ENCODE measurements at regions not wholly inside any gene's neighbourhood (a gene's known extent, or its start where the extent isn't known, plus 50 kb on each side); places are given as distances from the start of the nearest gene placed in this dataset.

- Histone ChIP-seq H3K9ac (replicated peaks; ENCODE audit: extremely low read depth, insufficient read depth, low read length) (no peak overlapping the region), H3K27me3 (ENCODE audit: control insufficient read depth in 2 of 2, insufficient read depth in 2 of 2, low read length in 2 of 2) (peaks cover 75 to 95% of the 10 kb centered on the region in 2 experiments), H4K20me1 (replicated peaks; ENCODE audit: control insufficient read depth, extremely low read depth, insufficient read depth, low read length) (no peaks in the 10 kb centered on the region), H3K9me3 (replicated peaks; ENCODE audit: control insufficient read depth, insufficient read depth, low read length) (no peaks in the 10 kb centered on the region), H3K4me3 (replicated peaks in 1 of 3; ENCODE audit: insufficient read depth in 1 of 3, low read depth in 1 of 3, low read length in 3 of 3) (no peak overlapping the region), H3K4me1 (ENCODE audit: control insufficient read depth, extremely low read depth, insufficient read depth, low read length) (no peaks in the 10 kb centered on the region), H3K79me2 (ENCODE audit: control insufficient read depth, insufficient read depth, low read length) (no peaks in the 10 kb centered on the region), H3K9me1 (replicated peaks; ENCODE audit: control insufficient read depth, extremely low read depth, insufficient read depth, low read length) (no peaks in the 10 kb centered on the region), H3K4me2 (ENCODE audit: insufficient read depth, low read length) (no peak overlapping the region), H3K27ac (ENCODE audit: insufficient read depth, low read depth, low read length) (no peak overlapping the region), H3K36me3 (ENCODE audit: control insufficient read depth in 2 of 2, extremely low read depth in 1 of 2, insufficient read depth in 2 of 2, low read length in 2 of 2) (no peaks in the 10 kb centered on the region), H2AFZ (ENCODE audit: low read depth, low read length) (no peak overlapping the region)
- TF ChIP-seq POLR2A (IDR thresholded peaks at IDR 0.05; ENCODE audit: low read depth, low read length) = no peak
- TF ChIP-seq, protein P1, sequence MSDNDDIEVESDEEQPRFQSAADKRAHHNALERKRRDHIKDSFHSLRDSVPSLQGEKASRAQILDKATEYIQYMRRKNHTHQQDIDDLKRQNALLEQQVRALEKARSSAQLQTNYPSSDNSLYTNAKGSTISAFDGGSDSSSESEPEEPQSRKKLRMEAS (IDR thresholded peaks at IDR 0.05; ENCODE audit: insufficient read depth, insufficient read length) = no peak
- TF ChIP-seq, protein P2, sequence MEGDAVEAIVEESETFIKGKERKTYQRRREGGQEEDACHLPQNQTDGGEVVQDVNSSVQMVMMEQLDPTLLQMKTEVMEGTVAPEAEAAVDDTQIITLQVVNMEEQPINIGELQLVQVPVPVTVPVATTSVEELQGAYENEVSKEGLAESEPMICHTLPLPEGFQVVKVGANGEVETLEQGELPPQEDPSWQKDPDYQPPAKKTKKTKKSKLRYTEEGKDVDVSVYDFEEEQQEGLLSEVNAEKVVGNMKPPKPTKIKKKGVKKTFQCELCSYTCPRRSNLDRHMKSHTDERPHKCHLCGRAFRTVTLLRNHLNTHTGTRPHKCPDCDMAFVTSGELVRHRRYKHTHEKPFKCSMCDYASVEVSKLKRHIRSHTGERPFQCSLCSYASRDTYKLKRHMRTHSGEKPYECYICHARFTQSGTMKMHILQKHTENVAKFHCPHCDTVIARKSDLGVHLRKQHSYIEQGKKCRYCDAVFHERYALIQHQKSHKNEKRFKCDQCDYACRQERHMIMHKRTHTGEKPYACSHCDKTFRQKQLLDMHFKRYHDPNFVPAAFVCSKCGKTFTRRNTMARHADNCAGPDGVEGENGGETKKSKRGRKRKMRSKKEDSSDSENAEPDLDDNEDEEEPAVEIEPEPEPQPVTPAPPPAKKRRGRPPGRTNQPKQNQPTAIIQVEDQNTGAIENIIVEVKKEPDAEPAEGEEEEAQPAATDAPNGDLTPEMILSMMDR (IDR thresholded peaks at IDR 0.05; ENCODE audit: extremely low read depth in 1 of 2, insufficient read depth in 1 of 2, low read depth in 1 of 2, low read length in 2 of 2) = no peak
- no peak for TF ChIP-seq GATA2 (IDR thresholded peaks at IDR 0.05; ENCODE audit: insufficient read depth, insufficient read length, low read depth, low read length)
- no peak for TF ChIP-seq MYC (IDR thresholded peaks at IDR 0.05; ENCODE audit: low read depth, low read length)
- no peak for TF ChIP-seq EZH2 (IDR thresholded peaks at IDR 0.05; ENCODE audit: borderline replicate concordance, low read depth, low read length, severe bottlenecking)
- TF ChIP-seq FOS (IDR thresholded peaks at IDR 0.05; ENCODE audit: borderline replicate concordance, insufficient read depth, low read length) = no peak
- TF ChIP-seq JUN (IDR thresholded peaks at IDR 0.05; ENCODE audit: borderline replicate concordance, insufficient read depth, insufficient read length, low read depth) = no peak
- no peak for TF ChIP-seq POLR2AphosphoS5 (IDR thresholded peaks at IDR 0.05; ENCODE audit: insufficient read depth, low read depth, low read length)
- intact Hi-C loops (cut with micrococcal nuclease) = no loop called here
- DNase-seq (ENCODE audit: low read depth, low spot score) (no peak), FAIRE-seq (no peak)
- POLR2A ChIA-PET = interaction anchor here (0.6 kb wide), 1 partner anchor 292 kb away, joined by 3 read pairs; no protein-coding TSS in a partner anchor
- dilution Hi-C loops (cut with MboI; ENCODE audit: extremely low pct_ligation_motif_present, low sequenced_read_pairs) = no loop called here
- CTCF ChIA-PET = interaction anchor here (2.2 kb wide), 1 partner anchor 15 kb away, joined by 8 read pairs; no protein-coding TSS in a partner anchor
- BruUV-seq (replicated peaks) = no TSS peak
These were observed 61.6 kb upstream of the TMEM33 start for GRCh38 chr4:41873380-41874295.
